GM10248 (cell line): ENCODE measurements at regions not wholly inside any gene's neighbourhood (a gene's known extent, or its start where the extent isn't known, plus 50 kb on each side); places are given as distances from the start of the nearest gene placed in this dataset.

Experiments used
- CTCF ChIA-PET: fragments of 300-600 bp; sonication (Branson Sonifier 250); formaldehyde crosslinking; extraction: SDS; loops from one replicate; lab custom pipeline; 2021; ENCODE audit warnings: antibody characterized with exemption; lab: Yijun Ruan, JAX
- POLR2A ChIA-PET: fragments of 350-650 bp; sonication (Branson Sonifier 250); formaldehyde crosslinking; extraction: SDS; loops from one replicate; lab custom pipeline; 2020; ENCODE audit warnings: antibody characterized with exemption; lab: Yijun Ruan, JAX
- DNase-seq: peaks from one replicate; pipeline ENCODE4 v3.0.0; 2012; ENCODE audit errors: extremely low spot score
- CTCF ChIP-seq: IDR thresholded peaks from 2 replicates; pipeline ENCODE4 v1.5.1; 2012; ENCODE audit warnings: mild to moderate bottlenecking, low read depth; ENCODE audit errors: extremely low read depth, missing control alignments, control extremely low read depth

DNA sequence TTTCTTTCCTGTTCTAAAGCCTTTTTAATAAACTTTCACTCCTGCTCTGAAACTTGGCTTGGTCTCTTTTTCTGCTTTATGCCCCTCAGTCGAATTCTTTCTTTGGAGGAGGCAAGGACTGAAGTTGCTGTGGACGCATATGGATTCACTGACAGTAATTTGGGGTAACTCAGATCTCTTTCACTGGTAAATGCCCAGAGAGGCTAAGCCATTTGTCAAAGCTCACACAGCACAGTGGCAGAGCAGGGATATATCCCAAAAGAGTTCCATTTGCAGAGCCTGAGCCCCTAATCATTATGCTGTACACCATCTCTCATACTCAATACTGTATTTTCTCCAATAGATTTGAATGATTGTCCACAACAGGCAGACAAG lies 72.3 kb upstream of the GALNT15 start:
- POLR2A ChIA-PET = no interaction called here
- no peak for TF ChIP-seq CTCF

GRCh38 chr3:16102905-16103364 lies 71.5 kb upstream of the GALNT15 start:
- POLR2A ChIA-PET = no interaction called here
- TF ChIP-seq CTCF = no peak
- CTCF ChIA-PET = no interaction called here
- no peak for DNase-seq

More for the DNA sequence above, 72.3 kb upstream of the GALNT15 start:
- CTCF ChIA-PET = no interaction called here
- DNase-seq = no peak

- TF ChIP-seq CTCF = no peak
- DNase-seq = no peak
- CTCF ChIA-PET = no interaction called here
- POLR2A ChIA-PET = no interaction called here
These were observed 71.0 kb upstream of the GALNT15 start for GRCh38 chr3:16103472-16103871.

- CTCF ChIA-PET = no interaction called here
- no peak for DNase-seq
- POLR2A ChIA-PET = no interaction called here
- no peak for TF ChIP-seq CTCF
These were observed 70.3 kb upstream of the GALNT15 start for GRCh38 chr3:16104156-16104555.

GRCh38 chr3:16106050-16106449 lies 68.4 kb upstream of the GALNT15 start:
- no peak for DNase-seq
- TF ChIP-seq CTCF = no peak
- ChIA-PET CTCF (no interaction called here), POLR2A (no interaction called here)

DNA sequence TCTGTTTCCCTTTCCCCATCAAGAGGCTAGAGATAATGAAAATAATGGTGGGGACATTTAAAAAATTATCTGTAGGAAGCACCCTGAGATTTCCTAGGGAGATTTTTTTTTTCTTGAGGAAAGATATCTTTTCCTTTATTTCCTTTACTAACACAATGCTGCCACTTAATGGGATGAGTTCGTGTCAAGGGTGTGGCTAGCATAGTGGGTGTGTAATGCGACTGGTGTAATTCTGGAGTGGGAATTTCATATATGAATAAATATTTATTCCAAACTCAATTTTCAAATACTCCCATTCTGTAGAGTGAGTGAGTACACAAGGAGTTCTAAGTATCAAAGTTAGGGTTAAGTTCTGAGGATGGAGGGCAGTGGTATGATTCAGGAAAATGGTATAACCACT lies 66.1 kb upstream of the GALNT15 start:
- no peak for DNase-seq
- ChIA-PET POLR2A (no interaction called here), CTCF (no interaction called here)
- no peak for TF ChIP-seq CTCF

- DNase-seq = no peak
- ChIA-PET POLR2A (no interaction called here), CTCF (interaction anchor here (1.5 kb wide), 1 partner anchor 26 kb away, joined by 4 read pairs; no protein-coding TSS in a partner anchor)
- no peak for TF ChIP-seq CTCF
These were observed 64.6 kb upstream of the GALNT15 start for GRCh38 chr3:16109929-16110328.
